ENCODE measurements at regions not wholly inside any gene's neighbourhood (a gene's known extent, or its start where the extent isn't known, plus 50 kb on each side); places are given as distances from the start of the nearest gene placed in this dataset.

GRCh38 chr2:150358468-150358807, 129.0 kb downstream of the RND3 start:
- TF ChIP-seq CTCF (IDR thresholded peaks at IDR 0.05) (no peak), POLR2A (IDR thresholded peaks at IDR 0.05) (no peak)
